Forelimb muscle (tissue), 1 donor: ENCODE measurements at regions not wholly inside any gene's neighbourhood (a gene's known extent, or its start where the extent isn't known, plus 50 kb on each side); places are given as distances from the start of the nearest gene placed in this dataset.

ENCODE experiments used
- DNase-seq: peaks from one replicate; pipeline ENCODE4 v3.0.0-alpha.2; 2013; ENCODE audit warnings: low read depth

DNA sequence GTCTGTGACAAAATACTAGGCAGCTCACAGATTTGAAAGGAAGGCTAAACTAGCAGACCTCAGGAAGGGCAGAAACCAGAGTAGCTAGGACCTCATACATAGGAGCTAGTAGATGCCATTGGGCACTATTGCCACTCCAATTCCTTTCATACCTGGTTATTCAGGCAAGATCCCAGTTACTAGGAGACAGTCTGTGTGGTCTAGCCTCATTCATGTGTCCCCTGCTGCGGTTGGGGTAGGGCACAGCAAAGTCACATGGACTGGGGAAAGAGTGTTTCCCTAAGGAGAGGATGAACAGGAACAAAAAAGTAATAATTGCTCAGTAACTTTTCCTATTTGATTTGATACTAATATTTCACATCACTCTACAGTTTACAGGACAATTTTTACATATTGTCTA, 204.6 kb upstream of the HEY2 start:
- DNase-seq = no peak

GRCh38 chr6:125546841-125547251, 202.6 kb upstream of the HEY2 start:
- DNase-seq = no peak

GRCh38 chr6:125547381-125547780, 202.1 kb upstream of the HEY2 start:
- no peak for DNase-seq

DNA sequence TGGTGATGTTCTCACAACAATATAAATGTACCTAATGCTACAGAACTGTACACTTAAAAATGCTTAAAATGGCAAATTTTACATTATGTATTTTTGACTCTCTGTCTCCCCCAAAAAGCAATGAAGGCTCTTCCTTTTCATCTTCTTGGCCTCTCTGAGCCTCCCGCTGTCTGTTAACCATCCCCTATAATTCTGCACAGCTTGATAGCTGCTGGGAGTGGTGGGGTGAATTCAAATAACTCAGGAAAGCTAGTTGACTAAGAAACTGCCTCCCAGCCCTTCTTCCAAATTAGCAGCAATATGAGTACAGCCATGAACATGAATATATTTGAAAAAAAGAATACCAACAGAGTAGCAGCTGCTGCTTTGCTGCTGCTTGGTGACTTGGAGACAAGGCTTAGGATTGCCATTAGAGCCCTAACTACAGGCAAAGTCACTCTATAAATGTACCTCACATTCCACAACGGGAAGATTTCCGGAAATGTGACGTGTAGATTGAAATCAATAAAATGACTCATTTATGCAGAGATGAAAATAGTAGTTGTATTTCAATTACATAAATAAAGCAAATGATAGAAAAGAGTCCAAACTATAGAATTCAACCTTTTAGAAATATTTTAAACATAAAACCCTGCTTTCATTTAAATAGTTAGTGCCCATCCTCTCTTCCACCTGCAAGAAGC, 200.1 kb upstream of the HEY2 start:
- DNase-seq = no peak

DNA sequence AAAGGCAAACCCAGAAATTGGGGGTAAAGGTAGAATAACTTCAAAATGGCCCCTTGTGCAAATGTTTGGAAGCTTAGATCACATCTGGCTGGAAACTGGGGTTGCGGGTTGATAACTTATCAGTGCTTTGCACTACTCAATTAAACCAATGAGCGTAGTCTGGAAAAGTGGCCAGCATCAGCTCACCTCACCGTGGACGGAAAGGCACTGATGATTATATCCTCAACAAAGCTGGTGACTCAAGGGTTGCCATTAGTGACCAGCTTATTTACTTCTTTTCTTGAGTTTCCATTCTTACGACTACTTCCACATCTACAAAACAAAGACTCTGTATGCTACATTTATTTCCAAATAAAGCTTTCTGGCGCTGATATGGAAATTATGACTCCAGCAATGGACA, 198.5 kb upstream of the HEY2 start:
- no peak for DNase-seq

DNA sequence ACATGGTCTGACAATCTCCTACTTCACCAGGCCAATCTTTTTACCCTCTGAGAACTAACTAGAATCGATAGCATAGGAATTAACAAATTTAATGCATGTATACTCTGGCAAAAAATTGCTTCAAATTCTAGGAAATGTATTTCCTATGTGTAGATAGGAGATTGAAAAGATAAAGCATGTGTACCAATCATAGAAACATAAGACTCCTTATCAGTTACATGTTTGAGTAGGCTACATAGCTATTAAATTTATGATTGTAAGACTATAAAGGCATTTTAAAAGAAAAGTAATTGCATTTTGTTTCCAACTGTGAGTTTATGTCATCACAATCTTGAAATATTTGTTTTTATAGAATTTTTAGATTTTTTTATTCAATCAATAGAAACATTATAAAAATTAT, 196.6 kb upstream of the HEY2 start:
- DNase-seq = no peak

DNA sequence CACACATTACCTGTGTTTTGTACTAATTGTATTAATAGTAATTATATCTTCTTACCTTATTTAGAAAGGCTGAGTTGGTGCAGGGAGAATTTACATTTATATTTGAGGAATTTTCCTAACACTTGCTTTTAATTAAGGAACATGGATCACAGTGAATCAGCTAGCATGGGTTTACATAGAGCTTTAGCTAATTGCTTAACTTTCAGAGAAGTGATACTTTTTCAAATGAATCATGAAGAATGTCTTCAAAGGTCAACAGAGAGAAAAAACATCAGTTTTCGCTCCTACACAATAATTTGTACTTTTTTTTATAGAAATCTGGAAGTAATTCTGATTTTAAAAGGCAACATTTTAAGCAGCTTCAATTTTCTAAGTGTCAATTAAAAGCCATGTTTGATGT, 195.0 kb upstream of the HEY2 start:
- DNase-seq = no peak

- no peak for DNase-seq
Measured at GRCh38 chr6:125558241-125558843, 191.1 kb upstream of the HEY2 start.

- DNase-seq = no peak
Measured at GRCh38 chr6:125558907-125559306, 190.5 kb upstream of the HEY2 start.

DNA sequence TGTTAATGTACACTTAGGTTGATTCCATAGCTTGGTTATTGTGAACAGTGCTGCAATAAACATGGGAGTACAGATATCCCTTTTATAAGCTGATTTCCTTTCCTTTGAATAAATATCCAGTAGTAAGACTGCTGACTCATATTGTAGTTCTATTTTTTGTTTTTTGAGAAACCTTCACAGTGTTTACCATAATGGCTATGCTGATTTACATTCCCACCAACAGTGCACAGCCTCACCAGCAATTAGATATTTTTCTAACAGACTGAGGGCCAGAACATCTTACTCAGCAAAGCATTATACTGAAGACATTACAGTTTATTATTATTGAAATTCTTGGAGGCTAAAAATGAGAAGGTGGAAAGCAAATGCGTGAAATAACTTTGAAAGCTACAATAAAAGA, 187.3 kb upstream of the HEY2 start:
- no peak for DNase-seq

DNA sequence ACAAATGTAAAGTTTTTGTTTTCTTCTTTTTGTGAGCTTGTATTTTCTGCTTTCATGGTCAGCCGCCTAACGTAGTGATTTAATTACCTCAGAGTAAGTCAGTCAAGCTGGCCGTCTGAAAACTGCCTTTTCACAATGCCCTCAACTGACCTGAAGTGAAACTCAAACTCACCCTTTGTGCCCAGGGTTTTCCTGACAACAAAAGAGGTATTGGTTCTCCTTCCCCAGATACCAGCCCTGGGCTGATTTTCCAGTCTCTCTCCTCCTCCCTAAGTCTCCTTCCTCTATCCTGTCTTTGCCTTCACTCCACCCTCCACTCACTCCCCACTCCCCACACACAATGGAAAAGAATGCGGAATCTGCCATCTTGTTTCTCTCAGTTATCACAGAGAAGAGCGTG, 184.5 kb upstream of the HEY2 start:
- no peak for DNase-seq

DNA sequence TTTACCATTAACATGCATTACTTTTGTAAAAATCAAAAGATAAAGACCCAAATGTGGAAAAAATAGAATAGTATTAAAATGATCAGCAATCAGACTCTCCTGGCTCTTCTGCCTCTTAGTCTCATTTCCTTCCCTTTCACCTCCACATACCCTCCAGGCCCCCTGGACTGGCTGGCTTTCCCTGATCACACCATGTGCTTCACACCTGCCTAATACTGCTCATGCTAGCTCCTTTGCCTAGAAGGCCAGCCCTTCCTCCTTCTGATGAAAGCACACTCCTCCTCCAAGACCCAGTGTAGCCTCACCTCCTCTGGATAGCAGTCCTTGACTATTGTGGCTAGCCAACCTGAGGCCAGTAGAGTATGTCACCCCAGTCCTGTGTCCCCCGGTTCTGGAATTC, 182.0 kb upstream of the HEY2 start:
- no peak for DNase-seq

GRCh38 chr6:125568609-125569008, 180.8 kb upstream of the HEY2 start:
- DNase-seq = no peak

DNA sequence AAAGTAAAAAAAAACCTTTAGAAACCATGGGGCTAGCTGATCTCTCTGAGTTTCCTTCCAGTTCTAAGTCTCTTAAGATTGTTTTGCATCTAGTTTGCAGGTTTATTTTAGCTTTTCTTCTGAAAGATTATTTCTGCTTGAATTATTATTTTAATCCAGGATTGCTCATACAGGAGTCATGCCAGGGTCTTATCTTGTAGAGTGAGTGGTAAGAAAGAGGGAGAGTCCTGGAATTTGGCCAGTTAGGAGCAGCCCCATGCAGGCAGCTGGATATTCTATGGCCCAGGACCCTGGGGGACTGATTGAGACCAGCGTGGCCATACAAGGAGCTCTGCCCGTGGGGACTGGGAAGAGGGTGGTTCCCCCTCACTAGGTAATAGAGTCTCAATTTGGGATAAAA, 178.9 kb upstream of the HEY2 start:
- DNase-seq = no peak

GRCh38 chr6:125571207-125571755, 178.2 kb upstream of the HEY2 start:
- DNase-seq = no peak

GRCh38 chr6:125574604-125575003, 174.8 kb upstream of the HEY2 start:
- no peak for DNase-seq

- no peak for DNase-seq
Measured at GRCh38 chr6:125577124-125577662, 172.2 kb upstream of the HEY2 start.

DNA sequence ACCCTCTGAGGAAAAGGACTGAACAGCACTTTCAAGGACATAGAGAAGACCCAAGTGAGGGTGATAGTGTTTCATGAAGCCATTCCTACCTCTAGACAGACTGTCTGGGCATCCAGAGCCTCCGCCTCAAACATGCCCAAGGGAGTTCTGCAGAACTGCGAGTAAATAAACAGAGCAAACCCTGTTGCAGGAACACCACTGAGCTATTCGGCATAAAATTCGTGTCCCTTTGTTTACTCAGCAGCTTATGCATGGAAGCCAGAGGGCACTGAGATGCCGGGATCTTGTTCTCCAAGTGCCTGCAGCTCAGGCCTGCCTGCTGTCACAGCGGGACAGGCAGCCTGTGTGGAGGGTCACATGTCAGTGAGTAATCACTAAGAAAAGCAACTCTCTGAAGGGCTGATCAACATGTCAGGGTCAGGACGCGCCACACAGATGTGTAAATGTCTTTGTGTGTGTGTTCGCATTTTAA, 164.9 kb upstream of the HEY2 start:
- DNase-seq = no peak

- no peak for DNase-seq
Measured at GRCh38 chr6:125585470-125585869, 164.0 kb upstream of the HEY2 start.

- no peak for DNase-seq
Measured at GRCh38 chr6:125586074-125586473, 163.4 kb upstream of the HEY2 start.

GRCh38 chr6:125586605-125587004, 162.8 kb upstream of the HEY2 start:
- DNase-seq = no peak

DNA sequence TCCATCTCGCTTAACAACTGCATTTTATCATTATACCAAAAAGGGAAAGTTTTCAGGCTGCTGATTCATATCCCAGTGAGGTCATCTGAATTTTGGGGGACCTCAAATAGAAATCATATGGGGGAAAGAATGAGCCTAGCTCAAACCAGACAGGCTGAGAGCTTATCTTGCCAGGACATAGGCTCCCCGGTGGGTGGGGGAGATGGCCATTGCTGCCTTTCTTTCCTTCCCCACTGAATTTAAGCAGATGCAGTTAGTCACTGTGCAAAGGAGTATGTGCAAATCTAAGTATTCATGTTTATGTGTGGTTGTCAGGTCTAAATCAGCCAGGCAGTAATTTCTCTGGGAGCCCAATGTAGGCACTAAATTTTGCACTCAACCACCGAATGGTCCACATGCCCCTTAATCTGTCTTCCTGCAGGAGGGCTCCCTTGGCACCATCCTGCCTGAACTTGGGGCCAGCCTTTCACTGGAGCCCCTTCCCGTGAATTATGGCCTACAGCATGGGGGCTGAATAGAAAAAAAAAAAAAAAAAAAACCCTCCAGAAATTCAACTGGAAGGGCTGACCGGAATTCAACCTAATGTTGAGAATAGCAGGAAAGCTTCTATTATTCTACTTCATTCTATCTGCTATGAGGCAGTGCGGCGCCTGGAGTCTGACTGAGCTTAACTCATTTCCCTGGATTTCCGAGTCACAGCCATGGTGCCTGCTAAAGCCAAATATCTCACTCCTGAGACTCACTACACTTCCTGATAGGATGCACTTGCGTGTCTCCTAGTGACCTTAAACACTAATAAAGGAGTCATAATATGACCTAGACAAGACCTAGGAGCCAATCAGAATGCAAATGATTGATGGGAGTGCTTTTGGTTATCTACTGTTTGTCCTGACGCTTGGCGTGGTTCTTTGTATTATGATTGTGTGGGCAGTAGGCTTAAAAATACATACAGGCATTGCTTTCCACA, 161.5 kb upstream of the HEY2 start:
- no peak for DNase-seq
